SJSA1 (cell line): ENCODE measurements at regions not wholly inside any gene's neighbourhood (a gene's known extent, or its start where the extent isn't known, plus 50 kb on each side); places are given as distances from the start of the nearest gene placed in this dataset.

Experiments
- DNase-seq, 2 experiments: peaks; one replicate each; pipeline ENCODE4 v3.0.0-alpha.2; 2015 to 2020; ENCODE audit warnings: low spot score in 2 of 2, low read depth in 1 of 2
- H3K27ac ChIP-seq: fragments of 250-450 bp; sonication (Bioruptor Pico); 2 replicates; pipeline ENCODE4 v1.5.1; 2020; ENCODE audit warnings: mild to moderate bottlenecking, moderate library complexity
- H3K27me3 ChIP-seq: fragments of 250-450 bp; sonication (Bioruptor Pico); replicated peaks from 2 replicates; pipeline ENCODE4 v1.5.1; 2020; ENCODE audit warnings: mild to moderate bottlenecking, moderate library complexity
- H3K36me3 ChIP-seq: fragments of 250-450 bp; sonication (Bioruptor Pico); 2 replicates; pipeline ENCODE4 v1.5.1; 2020; ENCODE audit warnings: mild to moderate bottlenecking
- H3K4me1 ChIP-seq: fragments of 250-450 bp; sonication (Bioruptor Pico); replicated peaks from 2 replicates; pipeline ENCODE4 v1.6.1; 2021; ENCODE audit warnings: mild to moderate bottlenecking
- H3K4me3 ChIP-seq: fragments of 250-450 bp; sonication (Bioruptor Pico); 2 replicates; pipeline ENCODE4 v1.5.1; 2020; ENCODE audit warnings: mild to moderate bottlenecking
- H3K9me3 ChIP-seq: fragments of 250-450 bp; sonication (Bioruptor Pico); replicated peaks from 2 replicates; pipeline ENCODE4 v1.5.1; 2020; ENCODE audit warnings: mild to moderate bottlenecking

GRCh38 chr11:112506852-112507251 is 246.2 kb upstream of the PLET1 start:
- DNase-seq, result no peak
- H3K27ac ChIP-seq, result no peak overlapping the region
- no peaks in the 10 kb centered on the region for H3K9me3 ChIP-seq
- H3K36me3 ChIP-seq, result no peaks in the 10 kb centered on the region
- no peaks in the 10 kb centered on the region for H3K27me3 ChIP-seq
- H3K4me3 ChIP-seq, result no peak overlapping the region
- peaks cover 5% of the 10 kb centered on the region for H3K4me1 ChIP-seq

- H3K4me1 ChIP-seq, result peaks cover 5% of the 10 kb centered on the region
- H3K4me3 ChIP-seq, result no peak overlapping the region
- no peaks in the 10 kb centered on the region for H3K9me3 ChIP-seq
- DNase-seq, result no peak
- no peaks in the 10 kb centered on the region for H3K27me3 ChIP-seq
- no peak overlapping the region for H3K27ac ChIP-seq
- H3K36me3 ChIP-seq, result no peaks in the 10 kb centered on the region
These were observed 246.6 kb upstream of the PLET1 start for GRCh38 chr11:112507281-112507680.

- no peaks in the 10 kb centered on the region for H3K36me3 ChIP-seq
- H3K4me1 ChIP-seq, result peaks cover 5% of the 10 kb centered on the region
- H3K27me3 ChIP-seq, result no peaks in the 10 kb centered on the region
- no peaks in the 10 kb centered on the region for H3K9me3 ChIP-seq
- DNase-seq, result no peak
- H3K4me3 ChIP-seq, result no peak overlapping the region
- no peak overlapping the region for H3K27ac ChIP-seq
These were observed 248.1 kb upstream of the PLET1 start for GRCh38 chr11:112508750-112509149.

- no peak for DNase-seq
- no peaks in the 10 kb centered on the region for H3K27me3 ChIP-seq
- H3K36me3 ChIP-seq, result no peaks in the 10 kb centered on the region
- H3K4me1 ChIP-seq, result peaks cover 5% of the 10 kb centered on the region
- no peaks in the 10 kb centered on the region for H3K9me3 ChIP-seq
- no peak overlapping the region for H3K27ac ChIP-seq
- no peak overlapping the region for H3K4me3 ChIP-seq
These were observed 248.6 kb upstream of the PLET1 start for GRCh38 chr11:112509300-112509699.

DNA sequence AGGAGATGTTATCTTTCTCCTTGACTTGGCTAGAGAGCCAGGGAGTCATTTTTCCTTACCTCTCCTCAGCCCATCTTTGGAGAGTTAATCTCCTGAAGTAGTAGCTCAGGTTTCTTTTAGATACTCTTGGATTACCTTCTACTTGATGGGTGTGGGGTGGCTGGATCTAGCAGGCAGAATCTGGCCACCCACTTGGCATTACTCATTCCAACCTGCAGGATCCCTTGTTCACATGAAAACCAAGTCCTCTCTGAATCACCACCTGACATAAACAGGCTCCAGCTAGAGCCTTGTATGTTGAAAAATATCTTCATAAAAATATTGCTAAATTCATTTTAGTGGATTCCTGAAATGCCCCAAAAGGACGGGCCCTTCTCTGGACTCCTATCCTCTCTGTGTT is 250.6 kb upstream of the PLET1 start:
- peak in 1 of 2 experiments; percentile 11 for DNase-seq
- H3K4me3 ChIP-seq, result no peak overlapping the region
- H3K4me1 ChIP-seq, result peaks cover 5% of the 10 kb centered on the region
- H3K27ac ChIP-seq, result no peak overlapping the region
- H3K9me3 ChIP-seq, result no peaks in the 10 kb centered on the region
- no peaks in the 10 kb centered on the region for H3K27me3 ChIP-seq
- no peaks in the 10 kb centered on the region for H3K36me3 ChIP-seq

- H3K27me3 ChIP-seq, result no peaks in the 10 kb centered on the region
- peaks cover 5% of the 10 kb centered on the region for H3K4me1 ChIP-seq
These were observed 251.3 kb upstream of the PLET1 start for GRCh38 chr11:112511911-112512310.

GRCh38 chr11:112513417-112513816 is 252.8 kb upstream of the PLET1 start:
- H3K36me3 ChIP-seq, result no peaks in the 10 kb centered on the region
- no peak overlapping the region for H3K4me3 ChIP-seq
- H3K4me1 ChIP-seq, result peaks cover 5% of the 10 kb centered on the region
- DNase-seq, result no peak
- no peaks in the 10 kb centered on the region for H3K27me3 ChIP-seq
- no peak overlapping the region for H3K27ac ChIP-seq
- H3K9me3 ChIP-seq, result no peaks in the 10 kb centered on the region

More at GRCh38 chr11:112511911-112512310, 251.3 kb upstream of the PLET1 start:
- no peak overlapping the region for H3K27ac ChIP-seq
- no peaks in the 10 kb centered on the region for H3K9me3 ChIP-seq
- no peak overlapping the region for H3K4me3 ChIP-seq
- DNase-seq, result no peak
- no peaks in the 10 kb centered on the region for H3K36me3 ChIP-seq

DNA sequence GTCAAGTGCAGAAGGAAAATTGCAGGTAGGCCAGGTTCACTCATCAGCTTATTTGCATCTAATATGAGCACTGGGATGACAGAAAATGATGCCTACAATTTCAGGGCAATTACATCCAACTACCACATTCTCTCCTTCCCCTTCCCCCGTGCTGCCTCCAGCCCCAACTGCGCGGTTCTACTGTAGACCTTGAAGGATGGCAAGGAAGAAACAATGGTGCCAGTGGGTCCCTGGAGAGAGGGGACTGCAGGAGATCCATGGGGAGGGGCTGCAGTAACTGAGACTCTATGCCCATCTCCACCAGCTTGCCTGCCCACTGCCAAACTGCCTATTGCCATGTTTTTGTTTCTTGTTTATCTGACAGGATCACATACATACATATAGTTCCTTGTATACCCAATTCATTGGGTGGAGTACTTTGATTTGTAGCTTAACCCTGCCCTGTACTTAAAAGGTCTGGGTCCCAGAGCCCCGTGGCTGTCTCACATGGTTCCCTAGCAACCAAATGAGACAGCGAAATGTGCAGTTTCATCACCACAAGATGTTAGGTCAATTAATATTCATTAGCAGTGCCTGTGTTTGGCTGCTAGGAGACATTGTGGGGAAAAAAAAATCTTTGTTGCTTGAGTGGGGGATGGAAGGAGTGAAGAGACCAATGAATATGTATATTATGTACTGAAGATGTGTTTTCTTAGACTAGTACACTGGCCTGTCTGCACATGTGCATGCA is 253.5 kb upstream of the PLET1 start:
- peaks cover 5% of the 10 kb centered on the region for H3K4me1 ChIP-seq

GRCh38 chr11:112516261-112516660 is 255.6 kb upstream of the PLET1 start:
- Histone ChIP-seq H3K9me3 (no peaks in the 10 kb centered on the region), H3K4me3 (no peak overlapping the region), H3K27me3 (no peaks in the 10 kb centered on the region), H3K4me1 (peaks cover 5% of the 10 kb centered on the region), H3K27ac (no peak overlapping the region), H3K36me3 (no peaks in the 10 kb centered on the region)
- DNase-seq, result no peak

More for the DNA sequence above, 253.5 kb upstream of the PLET1 start:
- no peaks in the 10 kb centered on the region for H3K36me3 ChIP-seq
- DNase-seq, result no peak
- H3K27me3 ChIP-seq, result no peaks in the 10 kb centered on the region
- H3K9me3 ChIP-seq, result no peaks in the 10 kb centered on the region
- no peak overlapping the region for H3K27ac ChIP-seq
- H3K4me3 ChIP-seq, result no peak overlapping the region

- Histone ChIP-seq H3K4me3 (no peak overlapping the region), H3K36me3 (no peaks in the 10 kb centered on the region), H3K4me1 (peaks cover 1% of the 10 kb centered on the region), H3K27ac (no peak overlapping the region), H3K27me3 (no peaks in the 10 kb centered on the region), H3K9me3 (no peaks in the 10 kb centered on the region)
- no peak for DNase-seq
These were observed 256.1 kb upstream of the PLET1 start for GRCh38 chr11:112516755-112517154.

DNA sequence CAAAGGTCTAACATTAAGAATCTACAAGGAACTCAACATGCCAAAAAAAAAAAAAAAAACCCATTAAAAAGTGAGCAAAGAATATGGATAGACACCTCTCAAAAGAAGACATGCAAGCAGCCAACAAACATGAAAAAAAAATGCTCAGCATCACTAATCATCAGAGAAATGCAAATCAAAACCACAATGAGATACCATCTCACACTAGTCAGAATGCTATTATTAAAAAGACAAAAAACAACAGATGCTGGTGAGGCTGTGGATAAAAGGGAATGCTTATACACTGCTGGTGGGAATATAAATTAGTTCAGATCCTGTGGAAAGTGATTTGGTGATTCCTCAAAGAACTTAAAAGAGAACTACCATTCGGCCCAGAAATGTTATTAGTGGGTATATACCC is 257.7 kb upstream of the PLET1 start:
- Histone ChIP-seq H3K27ac (no peak overlapping the region), H3K9me3 (no peaks in the 10 kb centered on the region)
- no peak for DNase-seq

GRCh38 chr11:112519751-112520150 is 259.1 kb upstream of the PLET1 start:
- Histone ChIP-seq H3K27me3 (no peaks in the 10 kb centered on the region), H3K4me3 (no peak overlapping the region), H3K9me3 (no peaks in the 10 kb centered on the region), H3K36me3 (no peaks in the 10 kb centered on the region), H3K27ac (no peak overlapping the region), H3K4me1 (peaks cover 8% of the 10 kb centered on the region)
- DNase-seq, result no peak

More for the DNA sequence above, 257.7 kb upstream of the PLET1 start:
- Histone ChIP-seq H3K4me1 (no peaks in the 10 kb centered on the region), H3K4me3 (no peak overlapping the region), H3K36me3 (no peaks in the 10 kb centered on the region), H3K27me3 (no peaks in the 10 kb centered on the region)

- Histone ChIP-seq H3K27me3 (no peaks in the 10 kb centered on the region), H3K27ac (no peak overlapping the region), H3K4me3 (no peak overlapping the region), H3K4me1 (peaks cover 8% of the 10 kb centered on the region), H3K36me3 (no peaks in the 10 kb centered on the region), H3K9me3 (no peaks in the 10 kb centered on the region)
- no peak for DNase-seq
These were observed 259.7 kb upstream of the PLET1 start for GRCh38 chr11:112520354-112520753.

DNA sequence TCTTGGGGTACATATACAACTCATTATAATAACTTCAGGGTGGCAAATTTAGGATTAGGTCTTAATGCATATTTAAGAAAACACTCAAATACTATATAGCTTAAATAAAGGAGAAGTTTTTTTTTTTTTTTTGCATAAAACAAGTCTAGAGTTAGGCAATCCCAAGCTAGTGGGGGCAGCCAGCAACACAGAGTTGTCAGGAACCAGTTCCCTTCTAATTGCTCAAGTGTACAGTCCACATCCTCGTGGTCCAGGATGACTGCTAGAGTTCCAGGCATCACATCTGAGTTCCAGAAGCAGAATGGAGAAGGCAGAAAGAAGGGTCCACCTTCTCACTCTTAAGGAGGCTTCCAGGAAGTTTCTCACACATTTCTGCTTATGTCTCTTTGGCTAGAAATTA is 261.9 kb upstream of the PLET1 start:
- no peak overlapping the region for H3K27ac ChIP-seq
- peaks cover 16% of the 10 kb centered on the region for H3K4me1 ChIP-seq
- H3K27me3 ChIP-seq, result no peaks in the 10 kb centered on the region
- no peak overlapping the region for H3K4me3 ChIP-seq
- no peak for DNase-seq
- no peaks in the 10 kb centered on the region for H3K9me3 ChIP-seq
- H3K36me3 ChIP-seq, result no peaks in the 10 kb centered on the region

DNA sequence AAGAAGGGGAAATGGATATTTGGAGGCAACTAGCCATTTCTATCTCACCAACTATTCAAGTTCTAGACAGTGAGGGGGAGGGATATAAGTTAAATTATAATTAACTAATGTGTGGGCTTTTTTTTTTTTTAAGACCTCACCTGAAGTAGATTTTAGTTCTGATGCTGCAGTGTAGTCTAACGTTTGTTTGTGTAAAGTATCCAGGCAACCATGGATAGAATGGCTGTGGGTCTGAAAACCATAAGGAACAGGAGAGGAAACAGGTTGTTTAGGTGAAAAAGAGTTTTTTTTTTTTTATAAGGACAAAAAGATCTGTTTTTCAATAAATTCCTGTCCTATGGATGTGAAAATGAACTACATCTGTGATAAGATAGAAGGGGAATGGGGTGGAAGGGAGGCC is 262.4 kb upstream of the PLET1 start:
- Histone ChIP-seq H3K4me1 (peaks cover 16% of the 10 kb centered on the region), H3K9me3 (no peaks in the 10 kb centered on the region), H3K27me3 (no peaks in the 10 kb centered on the region), H3K36me3 (no peaks in the 10 kb centered on the region), H3K27ac (no peak overlapping the region), H3K4me3 (no peak overlapping the region)
- no peak for DNase-seq
